HEK293T (cell line): ENCODE measurements at regions not wholly inside any gene's neighbourhood (a gene's known extent, or its start where the extent isn't known, plus 50 kb on each side); places are given as distances from the start of the nearest gene placed in this dataset.

Experiments used
- ARNT ChIP-seq: fragments of 450-650 bp; IDR thresholded peaks from 2 replicates; pipeline ENCODE4 v1.6.1; 2017; ENCODE audit warnings: mild to moderate bottlenecking
- FOXA1 ChIP-seq: fragments of 450-650 bp; IDR thresholded peaks from 2 replicates; pipeline ENCODE4 v1.6.1; 2016; ENCODE audit warnings: mild to moderate bottlenecking
- FOXK2 ChIP-seq: fragments of 450-650 bp; IDR thresholded peaks from 2 replicates; pipeline ENCODE4 v1.6.1; 2016; ENCODE audit warnings: mild to moderate bottlenecking
- FOXM1 ChIP-seq: fragments of 450-650 bp; IDR thresholded peaks from 2 replicates; pipeline ENCODE4 v1.6.1; 2017; ENCODE audit warnings: mild to moderate bottlenecking, borderline replicate concordance
- L3MBTL2 ChIP-seq: fragments of 450-650 bp; conservative IDR thresholded peaks from 2 replicates; pipeline ENCODE4 v1.6.1; 2016; ENCODE audit warnings: mild to moderate bottlenecking
- NFRKB ChIP-seq: fragments of 450-650 bp; IDR thresholded peaks from 2 replicates; pipeline ENCODE4 v1.6.1; 2016; ENCODE audit warnings: mild to moderate bottlenecking, moderate library complexity
- SP1 ChIP-seq: fragments of 450-650 bp; IDR thresholded peaks from 2 replicates; pipeline ENCODE4 v1.6.1; 2017
- ZNF384 ChIP-seq: fragments of 450-650 bp; IDR thresholded peaks from 2 replicates; pipeline ENCODE4 v1.6.1; 2016

DNA sequence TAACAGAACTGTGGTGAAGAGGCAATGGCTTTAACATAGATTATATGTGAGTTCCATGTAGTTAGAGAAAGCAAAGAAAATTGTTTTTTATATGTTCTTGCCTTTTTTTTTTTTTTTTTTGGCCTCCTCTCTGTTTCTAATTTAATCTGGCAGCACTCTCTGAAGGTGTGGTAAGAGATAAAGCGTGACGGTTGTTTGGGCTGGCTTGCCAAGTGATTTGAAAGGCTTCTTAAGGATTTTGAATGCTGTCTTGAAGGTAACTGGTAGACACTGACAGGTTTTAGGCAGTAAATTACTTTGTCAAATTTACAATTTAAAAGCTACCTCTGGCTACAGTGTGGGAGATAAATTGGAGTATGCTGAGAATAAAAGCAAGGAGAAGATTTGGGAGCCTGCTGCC is 269.3 kb upstream of the HS3ST1 start:
- TF ChIP-seq ARNT (no peak), SP1 (no peak), FOXA1 (no peak), ZNF384 (no peak), NFRKB (no peak), FOXM1 (no peak), L3MBTL2 (no peak), FOXK2 (no peak)
